ENCODE measurements at regions not wholly inside any gene's neighbourhood (a gene's known extent, or its start where the extent isn't known, plus 50 kb on each side); places are given as distances from the start of the nearest gene placed in this dataset.

DNA sequence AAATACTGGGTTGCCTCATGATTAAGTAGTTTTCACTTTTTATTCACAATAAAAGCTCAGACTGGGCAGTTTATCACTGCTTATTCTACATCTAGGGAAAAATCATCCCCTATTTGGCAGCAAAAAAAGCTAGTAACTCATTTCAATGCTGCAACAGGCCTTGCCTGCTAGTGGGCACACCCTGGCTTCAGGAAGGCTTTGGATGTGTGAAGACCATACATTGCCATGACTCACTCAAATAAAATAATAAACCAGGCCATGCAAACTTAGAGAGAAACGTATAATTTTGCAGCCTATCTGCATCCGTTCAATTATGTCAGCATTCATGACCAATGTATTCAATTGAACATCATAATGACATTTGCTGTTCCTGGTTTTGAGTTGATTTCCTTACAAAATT, 402.9 kb downstream of the PIK3R1 start:
- Histone ChIP-seq H3K9me3 (ENCODE audit: control insufficient read depth, insufficient read depth, low read depth, low read length) (no peaks in the 10 kb centered on the region), H3K4me1 (ENCODE audit: control insufficient read depth, insufficient read depth, low read length) (no peaks in the 10 kb centered on the region), H3K36me3 (ENCODE audit: control insufficient read depth, insufficient read depth, low read length) (no peaks in the 10 kb centered on the region), H3K27me3 (ENCODE audit: control insufficient read depth, insufficient read depth, low read length) (no peaks in the 10 kb centered on the region), H3K4me3 (ENCODE audit: low read depth in 2 of 2, low read length in 2 of 2) (no peak overlapping the region), H3K27ac (ENCODE audit: low read length) (no peak overlapping the region)
- ATAC-seq (no peak), DNase-seq (ENCODE audit: low read depth, low spot score) (no peak)
- BruUV-seq (replicated peaks), result no TSS peak
- no peak for TF ChIP-seq TCF7L2 (IDR thresholded peaks at IDR 0.05; ENCODE audit: low read depth, low read length)
- TF ChIP-seq POLR2AphosphoS5 (IDR thresholded peaks at IDR 0.05; ENCODE audit: low read depth, low read length), result no peak
- no peak for TF ChIP-seq REST (IDR thresholded peaks at IDR 0.05; ENCODE audit: insufficient read depth in 1 of 2, low read depth in 2 of 2, low read length in 1 of 2)
- TF ChIP-seq SIN3A (IDR thresholded peaks at IDR 0.05; ENCODE audit: borderline replicate concordance, insufficient read depth, low read depth, low read length), result no peak
- no peak for TF ChIP-seq CTCF (IDR thresholded peaks at IDR 0.05)
- intact Hi-C loops (cut with micrococcal nuclease; ENCODE audit: unreplicated experiment) (no loop called here), in situ Hi-C loops (cut with HindIII; ENCODE audit: low pct_unique_long_range_greater_than_20kb, low sequenced_read_pairs) (no loop called here)
- ChIA-PET CTCF (no interaction called here), POLR2A (no interaction called here)

DNA sequence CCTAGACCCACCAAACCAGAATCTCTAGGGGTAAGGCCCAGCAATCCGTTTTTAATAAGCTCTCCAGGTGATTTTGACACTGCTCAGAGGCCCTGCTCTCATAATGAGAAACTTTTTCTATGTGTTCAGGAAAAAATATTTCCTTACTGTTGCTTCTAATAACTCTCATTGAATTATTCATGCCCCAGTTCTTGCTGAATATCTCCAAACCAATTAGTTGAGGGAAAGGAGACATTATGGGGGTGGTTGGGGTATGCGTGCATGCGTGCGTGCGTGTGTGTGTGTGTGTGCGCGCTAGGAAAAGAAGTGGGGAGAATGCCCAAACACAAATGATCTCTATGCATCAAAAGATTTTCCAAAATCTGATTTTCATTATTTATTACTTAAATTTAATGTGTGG, 411.4 kb downstream of the PIK3R1 start:
- DNase-seq (ENCODE audit: low read depth, low spot score) (no peak), ATAC-seq (no peak)
- Histone ChIP-seq H3K4me1 (ENCODE audit: control insufficient read depth, insufficient read depth, low read length) (no peaks in the 10 kb centered on the region), H3K9me3 (ENCODE audit: control insufficient read depth, insufficient read depth, low read depth, low read length) (no peaks in the 10 kb centered on the region), H3K27ac (ENCODE audit: low read length) (no peak overlapping the region), H3K4me3 (ENCODE audit: low read depth in 2 of 2, low read length in 2 of 2) (no peak overlapping the region), H3K36me3 (ENCODE audit: control insufficient read depth, insufficient read depth, low read length) (no peaks in the 10 kb centered on the region), H3K27me3 (ENCODE audit: control insufficient read depth, insufficient read depth, low read length) (no peaks in the 10 kb centered on the region)
- POLR2A ChIA-PET, result no interaction called here
- TF ChIP-seq POLR2AphosphoS5 (IDR thresholded peaks at IDR 0.05; ENCODE audit: low read depth, low read length) (no peak), REST (IDR thresholded peaks at IDR 0.05; ENCODE audit: insufficient read depth in 1 of 2, low read depth in 2 of 2, low read length in 1 of 2) (no peak), CTCF (IDR thresholded peaks at IDR 0.05) (no peak), SIN3A (IDR thresholded peaks at IDR 0.05; ENCODE audit: borderline replicate concordance, insufficient read depth, low read depth, low read length) (no peak)
- in situ Hi-C loops (cut with HindIII; ENCODE audit: low pct_unique_long_range_greater_than_20kb, low sequenced_read_pairs) (no loop called here), intact Hi-C loops (cut with micrococcal nuclease; ENCODE audit: unreplicated experiment) (no loop called here)
- CTCF ChIA-PET, result no interaction called here
- BruUV-seq (replicated peaks), result no TSS peak
